HCT116 (cell line): ENCODE measurements at regions not wholly inside any gene's neighbourhood (a gene's known extent, or its start where the extent isn't known, plus 50 kb on each side); places are given as distances from the start of the nearest gene placed in this dataset.

Source experiments
- ATAC-seq: fragments of 200-7000 bp; cut with Tn5 transposase; 2 replicates; pipeline ENCODE4 v1.9.1; 2020; ENCODE audit warnings: mild to moderate bottlenecking, moderate library complexity
- BruUV-seq: library from RNA; stranded (reverse); fragments of 400-500 nt; replicated peaks from 2 replicates; lab custom pipeline; 2021; lab: Mats Ljungman, UMichigan
- CTCF ChIA-PET: fragments of 300-600 bp; sonication (Branson Sonifier 250); formaldehyde crosslinking; loops from one replicate; lab custom pipeline; 2021; ENCODE audit warnings: antibody characterized with exemption; lab: Charles Lee
- POLR2A ChIA-PET: fragments of 300-600, 350-600 bp; sonication (Branson Sonifier 250); formaldehyde crosslinking; loops from one replicate; lab custom pipeline; 2021; ENCODE audit warnings: antibody characterized with exemption; lab: Charles Lee
- RAD21 ChIA-PET, 2 experiments: fragments of 300-600 bp; sonication (Branson Sonifier 250); formaldehyde crosslinking; loops; one replicate each; lab custom pipeline; 2023; ENCODE audit warnings: low total read pairs in 2 of 2; ENCODE audit not compliant: uncharacterized antibody in 2 of 2, unreplicated experiment in 2 of 2, low non-redundant PET in 1 of 2; lab: Charles Lee
- DNase-seq: peaks from one replicate; pipeline ENCODE4 v3.0.0-alpha.2; 2010; ENCODE audit warnings: low read depth, low spot score
- H2AFZ ChIP-seq: fragments of 200-600 bp; shearing (Covaris generic), sonication (generic); 2 replicates; pipeline ENCODE4 v1.6.1; 2017; ENCODE audit warnings: low read depth, mixed run types, mixed read lengths, antibody characterized with exemption, low read length; ENCODE audit not compliant: poor library complexity, severe bottlenecking
- H3K27ac ChIP-seq: 2 replicates; pipeline ENCODE4 v1.5.1; 2012; ENCODE audit warnings: low read depth, low read length
- H3K27me3 ChIP-seq: fragments of 200-600 bp; sonication (generic); 2 replicates; pipeline ENCODE4 v1.6.1; 2016; ENCODE audit warnings: mixed run types, low read length, mixed read lengths; ENCODE audit not compliant: insufficient read depth
- H3K36me3 ChIP-seq, 2 experiments: fragments of 200-500 bp in 1 of 2; fragments of 200-600 bp in 1 of 2; sonication (Bioruptor generic) in 1 of 2; sonication (generic) in 1 of 2; 2 replicates each; pipeline versions ENCODE4 v1.5.1 to v1.6.1; 2014 to 2016; ENCODE audit warnings: low read length in 2 of 2, inconsistent platforms in 1 of 2, mixed read lengths in 1 of 2, mixed run types in 1 of 2; ENCODE audit not compliant: insufficient read depth in 2 of 2, control insufficient read depth in 1 of 2
- H3K4me1 ChIP-seq, 2 experiments: fragments of 200-600 bp in 1 of 2; sonication (generic) in 1 of 2; 2 replicates each; pipeline versions ENCODE4 v1.5.1 to v1.6.1; 2012 to 2017; ENCODE audit warnings: low read length in 2 of 2, inconsistent platforms in 1 of 2, mild to moderate bottlenecking in 1 of 2, mixed read lengths in 1 of 2, mixed run types in 1 of 2, moderate library complexity in 1 of 2; ENCODE audit not compliant: insufficient read depth in 2 of 2, control insufficient read depth in 1 of 2
- H3K4me2 ChIP-seq: fragments of 200-600 bp; sonication (generic); 2 replicates; pipeline ENCODE4 v1.6.1; 2017; ENCODE audit warnings: mixed run types, low read length, mixed read lengths
- H3K4me3 ChIP-seq, 2 experiments: fragments of 200-600 bp in 1 of 2; sonication (generic) in 1 of 2; replicated peaks in 1 of 2; 2 replicates each; pipeline ENCODE4 v1.5.1; 2011 to 2016; ENCODE audit warnings: low read length in 2 of 2, control low read depth in 1 of 2, low read depth in 1 of 2, mild to moderate bottlenecking in 1 of 2, mixed read lengths in 1 of 2, mixed run types in 1 of 2
- H3K79me2 ChIP-seq: fragments of 200-600 bp; sonication (generic); 2 replicates; pipeline ENCODE4 v1.6.1; 2017; ENCODE audit warnings: mild to moderate bottlenecking, mixed run types, low read length, moderate library complexity, mixed read lengths; ENCODE audit not compliant: insufficient read depth
- H3K9ac ChIP-seq: fragments of 200-600 bp; sonication (generic); 2 replicates; pipeline ENCODE4 v1.6.1; 2016; ENCODE audit warnings: low read length, mixed read lengths
- H3K9me2 ChIP-seq: fragments of 200-600 bp; sonication (generic), shearing (Covaris generic); 2 replicates; pipeline ENCODE4 v1.6.1; 2017; ENCODE audit warnings: mixed run types, mild to moderate bottlenecking, moderate library complexity; ENCODE audit not compliant: insufficient read depth
- H3K9me3 ChIP-seq, 2 experiments: fragments of 200-500 bp in 1 of 2; fragments of 200-600 bp in 1 of 2; sonication (Bioruptor generic) in 1 of 2; sonication (generic) in 1 of 2; 2 replicates each; pipeline ENCODE4 v1.6.1; 2014 to 2017; ENCODE audit warnings: low read length in 2 of 2, mixed read lengths in 2 of 2, inconsistent platforms in 1 of 2, low read depth in 1 of 2, mild to moderate bottlenecking in 1 of 2, mixed run types in 1 of 2, moderate library complexity in 1 of 2; ENCODE audit not compliant: control insufficient read depth in 1 of 2, insufficient read depth in 1 of 2
- H4K20me1 ChIP-seq: fragments of 200-600 bp; sonication (generic), shearing (Covaris generic); 2 replicates; pipeline ENCODE4 v1.6.1; 2017; ENCODE audit warnings: mixed run types, mild to moderate bottlenecking, moderate library complexity; ENCODE audit not compliant: insufficient read depth
- CBX3 ChIP-seq: IDR thresholded peaks from 2 replicates; pipeline ENCODE4 v1.6.1; 2012; ENCODE audit warnings: low read depth
- CEBPB ChIP-seq: IDR thresholded peaks from 2 replicates; pipeline ENCODE4 v1.6.1; 2012; ENCODE audit warnings: low read depth
- FOSL1 ChIP-seq: IDR thresholded peaks from 2 replicates; pipeline ENCODE4 v1.6.1; 2012; ENCODE audit warnings: low read depth
- JUND ChIP-seq: IDR thresholded peaks from 2 replicates; pipeline ENCODE4 v1.6.1; 2012
- POLR2A ChIP-seq: IDR thresholded peaks from 2 replicates; pipeline ENCODE4 v1.7.0; 2011; ENCODE audit warnings: borderline replicate concordance; ENCODE audit not compliant: insufficient read depth, insufficient read length; ENCODE audit errors: extremely low read depth
- POLR2AphosphoS5 ChIP-seq: IDR thresholded peaks from 2 replicates; pipeline ENCODE4 v1.6.1; 2011; ENCODE audit warnings: mild to moderate bottlenecking, low read depth, low read length, moderate library complexity
- SP1 ChIP-seq: IDR thresholded peaks from 2 replicates; pipeline ENCODE4 v1.6.1; 2012; ENCODE audit warnings: low read depth
- SRF ChIP-seq: IDR thresholded peaks from 2 replicates; pipeline ENCODE4 v1.6.1; 2012; ENCODE audit warnings: low read depth
- TCF7L2 ChIP-seq: IDR thresholded peaks from 2 replicates; pipeline ENCODE4 v1.7.0; 2011; ENCODE audit warnings: borderline replicate concordance, inconsistent platforms; ENCODE audit not compliant: insufficient read depth, insufficient read length; ENCODE audit errors: extremely low read depth
- YY1 ChIP-seq: IDR thresholded peaks from 2 replicates; pipeline ENCODE4 v1.6.1; 2011; ENCODE audit warnings: low read length, low read depth, moderate library complexity, mild to moderate bottlenecking; ENCODE audit not compliant: insufficient replicate concordance; ENCODE audit errors: extremely low read depth
- ZFX ChIP-seq: fragments of 450-650 bp; IDR thresholded peaks from 2 replicates; pipeline ENCODE4 v1.6.1; 2017
- intact Hi-C: fragments of 100-400 bp; cut with micrococcal nuclease; formaldehyde crosslinking; loops from 2 replicates; pipeline ENCODE4 v1.10.0; 2022
- TF ChIP-seq, protein P1 (sequence below): IDR thresholded peaks from 2 replicates; pipeline ENCODE4 v1.6.1; 2011; ENCODE audit warnings: mild to moderate bottlenecking, low read length, moderate library complexity; ENCODE audit not compliant: insufficient replicate concordance; ENCODE audit errors: extremely low read depth
- TF ChIP-seq, protein P2 (sequence below): IDR thresholded peaks from 2 replicates; pipeline ENCODE4 v1.6.1; 2012
- TF ChIP-seq, protein P3 (sequence below): IDR thresholded peaks from 2 replicates; pipeline ENCODE4 v1.6.1; 2012
- TF ChIP-seq, protein P4 (sequence below), 3 experiments: fragments of 200-600 bp in 1 of 3; sonication (generic) in 1 of 3; IDR thresholded peaks in 2 of 3; conservative IDR thresholded peaks in 1 of 3; 2 replicates each; pipeline ENCODE4 v1.5.1; 2012 to 2017; ENCODE audit warnings: low read depth in 2 of 3, low read length in 2 of 3, antibody characterized with exemption in 1 of 3, borderline replicate concordance in 1 of 3, control low read depth in 1 of 3, mild to moderate bottlenecking in 1 of 3, mixed read lengths in 1 of 3, mixed run types in 1 of 3, moderate library complexity in 1 of 3; ENCODE audit not compliant: insufficient read depth in 1 of 3

DNA sequence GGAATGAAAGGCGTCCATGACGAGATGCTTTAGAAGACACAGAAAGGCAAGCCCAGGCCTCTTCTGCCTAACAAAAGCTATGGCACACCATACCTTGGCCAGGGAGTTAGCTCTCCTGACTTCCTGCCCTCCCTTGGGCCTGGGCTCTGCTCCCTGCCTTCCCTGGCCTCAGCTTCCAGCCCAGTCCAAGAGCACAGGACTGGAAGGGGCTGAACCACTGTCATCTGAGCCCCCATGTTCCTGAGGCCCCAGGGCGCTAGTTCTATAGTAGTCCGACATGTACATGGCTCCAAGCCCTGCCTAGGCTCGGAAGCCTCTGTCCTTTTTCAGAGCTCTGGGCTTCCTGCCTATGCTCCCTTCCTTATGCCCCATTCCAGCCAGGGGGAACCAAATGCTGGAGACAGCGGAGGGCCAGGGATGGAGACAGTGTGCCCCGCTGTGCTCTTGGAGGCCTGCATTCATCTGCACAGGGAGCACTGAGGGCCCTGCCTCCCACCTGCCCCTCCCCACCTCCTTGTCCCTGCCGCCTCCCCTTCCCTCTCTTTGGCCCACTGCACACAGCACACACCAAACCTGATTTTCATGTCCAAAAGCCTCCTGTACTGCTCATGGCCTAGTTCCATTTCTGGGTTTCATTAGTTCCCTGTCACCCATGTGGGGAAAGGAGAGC, 240.1 kb downstream of the RHOU start:
- no peak for ATAC-seq

DNA sequence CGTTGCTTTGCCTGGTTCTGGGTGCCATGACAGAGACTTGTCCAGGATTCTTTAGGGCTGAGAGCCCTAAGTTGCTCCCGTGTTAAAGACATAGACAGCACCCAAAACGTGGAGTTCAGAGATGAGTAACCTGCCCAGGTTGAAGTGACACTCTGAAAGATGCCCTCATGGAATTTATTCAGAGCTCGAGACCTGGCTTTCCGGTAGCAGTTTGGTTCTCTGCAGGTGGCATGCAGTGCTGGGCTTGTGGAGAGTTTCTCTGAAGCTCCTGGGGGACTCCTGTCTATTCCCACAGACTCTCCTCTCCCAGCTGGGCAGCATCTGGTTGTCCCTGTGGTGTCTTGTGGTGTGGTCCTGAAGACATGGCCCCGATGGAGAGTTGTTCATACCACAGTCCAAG, 241.0 kb downstream of the RHOU start:
- Histone ChIP-seq H3K4me2 (no peak overlapping the region), H3K27ac (no peak overlapping the region), H3K9me2 (no peaks in the 10 kb centered on the region), H2AFZ (no peak overlapping the region), H3K9me3 (no peaks in the 10 kb centered on the region), H3K27me3 (no peaks in the 10 kb centered on the region), H3K36me3 (no peaks in the 10 kb centered on the region), H4K20me1 (no peaks in the 10 kb centered on the region), H3K79me2 (no peaks in the 10 kb centered on the region), H3K4me1 (no peaks in the 10 kb centered on the region), H3K9ac (no peak overlapping the region), H3K4me3 (no peak overlapping the region)
- ChIA-PET CTCF (no interaction called here), RAD21 (no interaction called here), POLR2A (no interaction called here)
- ATAC-seq (no peak), DNase-seq (no peak)
- no TSS peak for BruUV-seq
- intact Hi-C loops: no loop called here
- TF ChIP-seq CEBPB (no peak), POLR2AphosphoS5 (no peak), TCF7L2 (no peak), ZFX (no peak), POLR2A (no peak), YY1 (no peak), CBX3 (no peak), FOSL1 (no peak), JUND (no peak), SRF (no peak)
- TF ChIP-seq, protein P1, sequence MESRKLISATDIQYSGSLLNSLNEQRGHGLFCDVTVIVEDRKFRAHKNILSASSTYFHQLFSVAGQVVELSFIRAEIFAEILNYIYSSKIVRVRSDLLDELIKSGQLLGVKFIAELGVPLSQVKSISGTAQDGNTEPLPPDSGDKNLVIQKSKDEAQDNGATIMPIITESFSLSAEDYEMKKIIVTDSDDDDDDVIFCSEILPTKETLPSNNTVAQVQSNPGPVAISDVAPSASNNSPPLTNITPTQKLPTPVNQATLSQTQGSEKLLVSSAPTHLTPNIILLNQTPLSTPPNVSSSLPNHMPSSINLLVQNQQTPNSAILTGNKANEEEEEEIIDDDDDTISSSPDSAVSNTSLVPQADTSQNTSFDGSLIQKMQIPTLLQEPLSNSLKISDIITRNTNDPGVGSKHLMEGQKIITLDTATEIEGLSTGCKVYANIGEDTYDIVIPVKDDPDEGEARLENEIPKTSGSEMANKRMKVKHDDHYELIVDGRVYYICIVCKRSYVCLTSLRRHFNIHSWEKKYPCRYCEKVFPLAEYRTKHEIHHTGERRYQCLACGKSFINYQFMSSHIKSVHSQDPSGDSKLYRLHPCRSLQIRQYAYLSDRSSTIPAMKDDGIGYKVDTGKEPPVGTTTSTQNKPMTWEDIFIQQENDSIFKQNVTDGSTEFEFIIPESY: no peak
- TF ChIP-seq, protein P2, sequence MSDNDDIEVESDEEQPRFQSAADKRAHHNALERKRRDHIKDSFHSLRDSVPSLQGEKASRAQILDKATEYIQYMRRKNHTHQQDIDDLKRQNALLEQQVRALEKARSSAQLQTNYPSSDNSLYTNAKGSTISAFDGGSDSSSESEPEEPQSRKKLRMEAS: no peak
- TF ChIP-seq, protein P3, sequence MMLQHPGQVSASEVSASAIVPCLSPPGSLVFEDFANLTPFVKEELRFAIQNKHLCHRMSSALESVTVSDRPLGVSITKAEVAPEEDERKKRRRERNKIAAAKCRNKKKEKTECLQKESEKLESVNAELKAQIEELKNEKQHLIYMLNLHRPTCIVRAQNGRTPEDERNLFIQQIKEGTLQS: no peak

More for the DNA sequence above, 240.1 kb downstream of the RHOU start:
- Histone ChIP-seq H3K4me2 (no peak overlapping the region), H3K27ac (no peak overlapping the region), H3K9me2 (no peaks in the 10 kb centered on the region), H3K9me3 (no peaks in the 10 kb centered on the region), H3K4me3 (no peak overlapping the region), H3K79me2 (no peaks in the 10 kb centered on the region), H4K20me1 (no peaks in the 10 kb centered on the region), H3K36me3 (no peaks in the 10 kb centered on the region), H3K9ac (no peak overlapping the region), H3K4me1 (no peaks in the 10 kb centered on the region), H2AFZ (no peak overlapping the region)
- ChIA-PET POLR2A (no interaction called here), RAD21 (no interaction called here), CTCF (no interaction called here)
- intact Hi-C loops: no loop called here
- no TSS peak for BruUV-seq
- no peak for DNase-seq
- TF ChIP-seq SP1: no peak
- TF ChIP-seq, protein P4, sequence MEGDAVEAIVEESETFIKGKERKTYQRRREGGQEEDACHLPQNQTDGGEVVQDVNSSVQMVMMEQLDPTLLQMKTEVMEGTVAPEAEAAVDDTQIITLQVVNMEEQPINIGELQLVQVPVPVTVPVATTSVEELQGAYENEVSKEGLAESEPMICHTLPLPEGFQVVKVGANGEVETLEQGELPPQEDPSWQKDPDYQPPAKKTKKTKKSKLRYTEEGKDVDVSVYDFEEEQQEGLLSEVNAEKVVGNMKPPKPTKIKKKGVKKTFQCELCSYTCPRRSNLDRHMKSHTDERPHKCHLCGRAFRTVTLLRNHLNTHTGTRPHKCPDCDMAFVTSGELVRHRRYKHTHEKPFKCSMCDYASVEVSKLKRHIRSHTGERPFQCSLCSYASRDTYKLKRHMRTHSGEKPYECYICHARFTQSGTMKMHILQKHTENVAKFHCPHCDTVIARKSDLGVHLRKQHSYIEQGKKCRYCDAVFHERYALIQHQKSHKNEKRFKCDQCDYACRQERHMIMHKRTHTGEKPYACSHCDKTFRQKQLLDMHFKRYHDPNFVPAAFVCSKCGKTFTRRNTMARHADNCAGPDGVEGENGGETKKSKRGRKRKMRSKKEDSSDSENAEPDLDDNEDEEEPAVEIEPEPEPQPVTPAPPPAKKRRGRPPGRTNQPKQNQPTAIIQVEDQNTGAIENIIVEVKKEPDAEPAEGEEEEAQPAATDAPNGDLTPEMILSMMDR (IDR thresholded peaks at IDR 0.05 in 2 of 3, conservative IDR thresholded peaks at IDR 0.05 in 1 of 3; ENCODE audit: borderline replicate concordance in 1 of 3, insufficient read depth in 1 of 3, low read depth in 2 of 3, low read length in 2 of 3): no peak
- TF ChIP-seq, all 23 proteins: peak for 0
- H3K27me3 ChIP-seq: no peaks in the 10 kb centered on the region
